ENCODE measurements at regions not wholly inside any gene's neighbourhood (a gene's known extent, or its start where the extent isn't known, plus 50 kb on each side); places are given as distances from the start of the nearest gene placed in this dataset.

- TF ChIP-seq POLR2A (IDR thresholded peaks at IDR 0.05; ENCODE audit: low read length): no peak
- DNase-seq: no peak
Observed at GRCh38 chr3:107977221-107978130, 113.4 kb downstream of the CD47 start.

- TF ChIP-seq GATA1 (IDR thresholded peaks at IDR 0.05; ENCODE audit: low read depth, low read length) (no peak), POLR2A (IDR thresholded peaks at IDR 0.05; ENCODE audit: low read length) (no peak)
- DNase-seq: no peak
Observed at GRCh38 chr3:107976202-107976800, 114.5 kb downstream of the CD47 start.

GRCh38 chr3:107975529-107976201 lies 115.2 kb downstream of the CD47 start:
- TF ChIP-seq GATA1 (IDR thresholded peaks at IDR 0.05; ENCODE audit: low read depth, low read length) (no peak), POLR2A (IDR thresholded peaks at IDR 0.05; ENCODE audit: low read length) (no peak)

GRCh38 chr3:107973961-107974360 lies 116.9 kb downstream of the CD47 start:
- no peak for TF ChIP-seq GATA1 (IDR thresholded peaks at IDR 0.05; ENCODE audit: low read depth, low read length)
- no peak for TF ChIP-seq POLR2A (IDR thresholded peaks at IDR 0.05; ENCODE audit: low read length)
- DNase-seq: no peak

More at GRCh38 chr3:107975529-107976201, 115.2 kb downstream of the CD47 start:
- DNase-seq: no peak

- TF ChIP-seq POLR2A (IDR thresholded peaks at IDR 0.05; ENCODE audit: low read length) (no peak), GATA1 (IDR thresholded peaks at IDR 0.05; ENCODE audit: low read depth, low read length) (no peak)
- no peak for DNase-seq
Observed at GRCh38 chr3:107973152-107973551, 117.7 kb downstream of the CD47 start.

- no peak for TF ChIP-seq GATA1 (IDR thresholded peaks at IDR 0.05; ENCODE audit: low read depth, low read length)
- TF ChIP-seq POLR2A (IDR thresholded peaks at IDR 0.05; ENCODE audit: low read length): no peak
- DNase-seq: no peak
Observed at GRCh38 chr3:107970993-107971580, 119.7 kb downstream of the CD47 start.

GRCh38 chr3:107969994-107970819 lies 120.6 kb downstream of the CD47 start:
- no peak for DNase-seq
- TF ChIP-seq GATA1 (IDR thresholded peaks at IDR 0.05; ENCODE audit: low read depth, low read length): no peak
- TF ChIP-seq POLR2A (IDR thresholded peaks at IDR 0.05; ENCODE audit: low read length): no peak

- TF ChIP-seq GATA1 (IDR thresholded peaks at IDR 0.05; ENCODE audit: low read depth, low read length) (no peak), POLR2A (IDR thresholded peaks at IDR 0.05; ENCODE audit: low read length) (no peak)
- DNase-seq: no peak
Observed at GRCh38 chr3:107969525-107969924, 121.3 kb downstream of the CD47 start.

GRCh38 chr3:107966276-107966675 lies 124.6 kb downstream of the CD47 start:
- no peak for DNase-seq
- TF ChIP-seq POLR2A (IDR thresholded peaks at IDR 0.05; ENCODE audit: low read length) (no peak), GATA1 (IDR thresholded peaks at IDR 0.05; ENCODE audit: low read depth, low read length) (no peak)

- DNase-seq: peak in 1 of 2 experiments; percentile 11
- TF ChIP-seq POLR2A (IDR thresholded peaks at IDR 0.05; ENCODE audit: low read length) (no peak), GATA1 (IDR thresholded peaks at IDR 0.05; ENCODE audit: low read depth, low read length) (no peak)
Observed at GRCh38 chr3:107965136-107965655, 125.6 kb downstream of the CD47 start.

GRCh38 chr3:107963581-107963980 lies 127.2 kb downstream of the CD47 start:
- DNase-seq: no peak
- TF ChIP-seq GATA1 (IDR thresholded peaks at IDR 0.05; ENCODE audit: low read depth, low read length) (no peak), POLR2A (IDR thresholded peaks at IDR 0.05; ENCODE audit: low read length) (no peak)

- TF ChIP-seq GATA1 (IDR thresholded peaks at IDR 0.05; ENCODE audit: low read depth, low read length) (no peak), POLR2A (IDR thresholded peaks at IDR 0.05; ENCODE audit: low read length) (no peak)
- no peak for DNase-seq
Observed at GRCh38 chr3:107962946-107963345, 127.9 kb downstream of the CD47 start.

GRCh38 chr3:107962037-107962436 lies 128.8 kb downstream of the CD47 start:
- DNase-seq: no peak
- TF ChIP-seq GATA1 (IDR thresholded peaks at IDR 0.05; ENCODE audit: low read depth, low read length) (no peak), POLR2A (IDR thresholded peaks at IDR 0.05; ENCODE audit: low read length) (no peak)
